ENCODE measurements at regions not wholly inside any gene's neighbourhood (a gene's known extent, or its start where the extent isn't known, plus 50 kb on each side); places are given as distances from the start of the nearest gene placed in this dataset.
"Not testable (repeated sequence)": the region's sequence is repeated elsewhere in the genome, so short reads cannot be mapped to it uniquely, and the experiment has no call there.

- H3K36me3 ChIP-seq (ENCODE audit: low read depth, missing control alignments), result no peaks in the 10 kb centered on the region
- no peaks in the 10 kb centered on the region for H3K4me1 ChIP-seq
- TF ChIP-seq CTCF (IDR thresholded peaks at IDR 0.05), result no peak
- no peak for TF ChIP-seq POLR2A (IDR thresholded peaks at IDR 0.05)
- intact Hi-C loops (cut with DNase I; ENCODE audit: low total_unique reads), result no loop called here
- no peak overlapping the region for H3K27ac ChIP-seq
- WGBS, 2 donors, result 73 to 91% methylated on average over 2 of the region's 2 CpGs
- DNase-seq, result no peak
- no peaks in the 10 kb centered on the region for H3K27me3 ChIP-seq
- H3K9me3 ChIP-seq, result no peaks in the 10 kb centered on the region
- no peak overlapping the region for H3K4me3 ChIP-seq
These were observed 300.7 kb upstream of the ADARB2 start for GRCh38 chr10:2038036-2038435.

- Histone ChIP-seq H3K9me3 (no peaks in the 10 kb centered on the region), H3K4me3 (no peak overlapping the region), H3K4me1 (no peaks in the 10 kb centered on the region), H3K36me3 (ENCODE audit: low read depth, missing control alignments) (no peaks in the 10 kb centered on the region), H3K27me3 (no peaks in the 10 kb centered on the region), H3K27ac (no peak overlapping the region)
- intact Hi-C loops (cut with DNase I; ENCODE audit: low total_unique reads), result no loop called here
- no peak for DNase-seq
- TF ChIP-seq POLR2A (IDR thresholded peaks at IDR 0.05), result no peak
- TF ChIP-seq CTCF (IDR thresholded peaks at IDR 0.05), result no peak
- 90 to 94% methylated on average over 1 of the region's 1 CpG for WGBS, 2 donors
These were observed 299.9 kb upstream of the ADARB2 start for GRCh38 chr10:2037246-2037645.

- DNase-seq, result no peak
- Histone ChIP-seq H3K27ac (no peak overlapping the region), H3K4me3 (no peak overlapping the region), H3K4me1 (no peaks in the 10 kb centered on the region), H3K36me3 (ENCODE audit: low read depth, missing control alignments) (no peaks in the 10 kb centered on the region), H3K9me3 (no peaks in the 10 kb centered on the region), H3K27me3 (no peaks in the 10 kb centered on the region)
- intact Hi-C loops (cut with DNase I; ENCODE audit: low total_unique reads), result no loop called here
- TF ChIP-seq CTCF (IDR thresholded peaks at IDR 0.05) (no peak), POLR2A (IDR thresholded peaks at IDR 0.05) (no peak)
These were observed 298.9 kb upstream of the ADARB2 start for GRCh38 chr10:2036209-2036608.

- intact Hi-C loops (cut with DNase I; ENCODE audit: low total_unique reads), result no loop called here
- TF ChIP-seq POLR2A (IDR thresholded peaks at IDR 0.05), result no peak
- no peak for TF ChIP-seq CTCF (IDR thresholded peaks at IDR 0.05)
- H3K4me3 ChIP-seq, result no peak overlapping the region
- H3K4me1 ChIP-seq, result no peaks in the 10 kb centered on the region
- H3K9me3 ChIP-seq, result no peaks in the 10 kb centered on the region
- no peak overlapping the region for H3K27ac ChIP-seq
- no peaks in the 10 kb centered on the region for H3K27me3 ChIP-seq
- DNase-seq, result no peak
- H3K36me3 ChIP-seq (ENCODE audit: low read depth, missing control alignments), result no peaks in the 10 kb centered on the region
- WGBS, 2 donors, result 55 to 56% methylated on average over 1 of the region's 1 CpG
These were observed 292.7 kb upstream of the ADARB2 start for GRCh38 chr10:2030046-2030445.

GRCh38 chr10:2026936-2027335, 289.6 kb upstream of the ADARB2 start:
- TF ChIP-seq POLR2A (IDR thresholded peaks at IDR 0.05) (no peak), CTCF (IDR thresholded peaks at IDR 0.05) (no peak)
- no peak overlapping the region for H3K4me3 ChIP-seq
- no peak overlapping the region for H3K27ac ChIP-seq
- H3K36me3 ChIP-seq (ENCODE audit: low read depth, missing control alignments), result no peaks in the 10 kb centered on the region
- H3K4me1 ChIP-seq, result no peaks in the 10 kb centered on the region
- no peaks in the 10 kb centered on the region for H3K9me3 ChIP-seq
- no peaks in the 10 kb centered on the region for H3K27me3 ChIP-seq
- 74 to 97% methylated on average over 3 of the region's 3 CpGs for WGBS, 2 donors
- no peak for DNase-seq
- intact Hi-C loops (cut with DNase I; ENCODE audit: low total_unique reads), result no loop called here

GRCh38 chr10:2024750-2025149, 287.4 kb upstream of the ADARB2 start:
- H3K4me1 ChIP-seq; H3K27me3 ChIP-seq; H3K27ac ChIP-seq; intact Hi-C loops (cut with DNase I; ENCODE audit: low total_unique reads); H3K9me3 ChIP-seq; H3K36me3 ChIP-seq (ENCODE audit: low read depth, missing control alignments); H3K4me3 ChIP-seq; DNase-seq: not testable (repeated sequence)
- 39 to 46% methylated on average over 2 of the region's 2 CpGs for whole genome bisulfite sequencing, 2 donors
